PC-9 (cell line): ENCODE measurements at regions not wholly inside any gene's neighbourhood (a gene's known extent, or its start where the extent isn't known, plus 50 kb on each side); places are given as distances from the start of the nearest gene placed in this dataset.

Experiments
- BruUV-seq: library from RNA; stranded (reverse); fragments of 400-500 nt; replicated peaks from 2 replicates; lab custom pipeline; 2021; lab: Mats Ljungman, UMichigan
- CTCF ChIA-PET: fragments of 300-600 bp; sonication (Branson Sonifier 250); formaldehyde crosslinking; loops from one replicate; lab custom pipeline; 2022; ENCODE audit warnings: antibody characterized with exemption; lab: Charles Lee
- POLR2A ChIA-PET: fragments of 300-600 bp; sonication (Branson Sonifier 250); formaldehyde crosslinking; loops from one replicate; lab custom pipeline; 2022; ENCODE audit warnings: antibody characterized with exemption; ENCODE audit not compliant: unreplicated experiment; lab: Charles Lee
- DNase-seq, 2 experiments: peaks; one replicate each; pipeline versions ENCODE4 v3.0.0 to v3.0.0-alpha.2; 2015 to 2022; ENCODE audit warnings: mixed read lengths in 1 of 2
- H2AFZ ChIP-seq: fragments of 200-600 bp; sonication (generic); 2 replicates; pipeline ENCODE4 v1.8.1; 2017; ENCODE audit warnings: antibody characterized with exemption
- H3F3A ChIP-seq: fragments of 200-600 bp; sonication (generic); 2 replicates; pipeline ENCODE4 v1.8.1; 2017; ENCODE audit warnings: antibody characterized with exemption, mild to moderate bottlenecking, low read depth; ENCODE audit not compliant: insufficient read depth
- H3K27ac ChIP-seq: fragments of 200-600 bp; sonication (generic); 2 replicates; pipeline ENCODE4 v1.6.1; 2016; ENCODE audit warnings: mixed run types
- H3K27me3 ChIP-seq: fragments of 200-600 bp; sonication (generic); 2 replicates; pipeline ENCODE4 v1.6.1; 2016; ENCODE audit warnings: low read depth, mixed run types; ENCODE audit not compliant: insufficient read depth
- H3K36me3 ChIP-seq: fragments of 200-600 bp; sonication (generic); 2 replicates; pipeline ENCODE4 v1.6.1; 2016; ENCODE audit warnings: low read depth, mixed run types
- H3K4me1 ChIP-seq: fragments of 200-600 bp; sonication (generic); replicated peaks from 2 replicates; pipeline ENCODE4 v1.6.1; 2016; ENCODE audit warnings: mixed run types; ENCODE audit not compliant: insufficient read depth
- H3K4me2 ChIP-seq: fragments of 200-600 bp; sonication (generic); 2 replicates; pipeline ENCODE4 v1.6.1; 2017; ENCODE audit warnings: mixed run types
- H3K4me3 ChIP-seq: fragments of 200-600 bp; sonication (generic); 2 replicates; pipeline ENCODE4 v1.6.1; 2016; ENCODE audit warnings: mixed run types
- H3K79me2 ChIP-seq: fragments of 200-600 bp; sonication (generic); 2 replicates; pipeline ENCODE4 v1.6.1; 2017; ENCODE audit warnings: low read depth, mixed run types
- H3K9me2 ChIP-seq: fragments of 200-600 bp; sonication (generic); 2 replicates; pipeline ENCODE4 v1.8.1; 2017; ENCODE audit warnings: mild to moderate bottlenecking; ENCODE audit not compliant: insufficient read depth
- H3K9me3 ChIP-seq: fragments of 200-600 bp; sonication (generic); 2 replicates; pipeline ENCODE4 v1.8.1; 2016; ENCODE audit warnings: low read depth; ENCODE audit not compliant: insufficient read depth
- H4K20me1 ChIP-seq: fragments of 200-600 bp; sonication (generic); 2 replicates; pipeline ENCODE4 v1.8.1; 2017; ENCODE audit not compliant: insufficient read depth
- CTCF ChIP-seq: fragments of 200-600 bp; sonication (generic); conservative IDR thresholded peaks from 2 replicates; pipeline ENCODE4 v1.6.1; 2017; ENCODE audit warnings: mixed run types, antibody characterized with exemption, mild to moderate bottlenecking, moderate library complexity
- EZH2 ChIP-seq: fragments of 200-600 bp; sonication (generic); IDR thresholded peaks from 2 replicates; pipeline ENCODE4 v1.8.0; 2017; ENCODE audit warnings: antibody characterized with exemption, low read depth
- intact Hi-C: fragments of 100-400 bp; cut with micrococcal nuclease; formaldehyde crosslinking; loops from one replicate; pipeline ENCODE4 v1.10.0; 2022; ENCODE audit not compliant: unreplicated experiment

- intact Hi-C loops = no loop called here
- H3K36me3 ChIP-seq = no peaks in the 10 kb centered on the region
- no peaks in the 10 kb centered on the region for H3K27me3 ChIP-seq
- TF ChIP-seq EZH2 (no peak), CTCF (no peak)
- no peak for DNase-seq
- peaks cover 4% of the 10 kb centered on the region; the same call in 1 of the 2 replicates for H3K9me2 ChIP-seq
- no peaks in the 10 kb centered on the region for H3F3A ChIP-seq
- H3K4me2 ChIP-seq = no peak overlapping the region
- no TSS peak for BruUV-seq
- no peaks in the 10 kb centered on the region for H3K9me3 ChIP-seq
- H4K20me1 ChIP-seq = no peaks in the 10 kb centered on the region
- no peak overlapping the region for H3K4me3 ChIP-seq
- H2AFZ ChIP-seq = no peak overlapping the region
- ChIA-PET CTCF (no interaction called here), POLR2A (no interaction called here)
- no peaks in the 10 kb centered on the region for H3K79me2 ChIP-seq
- H3K4me1 ChIP-seq = no peaks in the 10 kb centered on the region
- no peak overlapping the region for H3K27ac ChIP-seq
Measured at GRCh38 chr16:64096689-64097088, 1025.2 kb downstream of the CDH11 start.

- POLR2A ChIA-PET = no interaction called here
- BruUV-seq = no TSS peak
- H3K27ac ChIP-seq = no peak overlapping the region
Measured at GRCh38 chr16:64094992-64095634, 1026.8 kb downstream of the CDH11 start.

GRCh38 chr16:64094181-64094965, 1027.5 kb downstream of the CDH11 start:
- H3K27ac ChIP-seq = no peak overlapping the region
- H3K9me3 ChIP-seq = no peaks in the 10 kb centered on the region
- no peak overlapping the region for H2AFZ ChIP-seq
- TF ChIP-seq EZH2 (no peak), CTCF (no peak)
- DNase-seq = no peak
- H3K27me3 ChIP-seq = no peaks in the 10 kb centered on the region
- POLR2A ChIA-PET = no interaction called here
- no peaks in the 10 kb centered on the region for H3K4me1 ChIP-seq
- H3K4me3 ChIP-seq = no peak overlapping the region
- no TSS peak for BruUV-seq
- H3F3A ChIP-seq = no peaks in the 10 kb centered on the region
- intact Hi-C loops = no loop called here
- no peaks in the 10 kb centered on the region for H3K36me3 ChIP-seq
- CTCF ChIA-PET = no interaction called here
- H3K4me2 ChIP-seq = no peak overlapping the region
- peaks cover 4% of the 10 kb centered on the region; the same call in 1 of the 2 replicates for H3K9me2 ChIP-seq
- H3K79me2 ChIP-seq = no peaks in the 10 kb centered on the region
- no peaks in the 10 kb centered on the region for H4K20me1 ChIP-seq

More at GRCh38 chr16:64094992-64095634, 1026.8 kb downstream of the CDH11 start:
- TF ChIP-seq CTCF (no peak), EZH2 (no peak)
- no peaks in the 10 kb centered on the region for H3K4me1 ChIP-seq
- H4K20me1 ChIP-seq = no peaks in the 10 kb centered on the region
- H3K27me3 ChIP-seq = no peaks in the 10 kb centered on the region
- no peaks in the 10 kb centered on the region for H3F3A ChIP-seq
- no peaks in the 10 kb centered on the region for H3K36me3 ChIP-seq
- DNase-seq = no peak
- H3K4me3 ChIP-seq = no peak overlapping the region
- peaks cover 4% of the 10 kb centered on the region; the same call in 1 of the 2 replicates for H3K9me2 ChIP-seq
- no peak overlapping the region for H2AFZ ChIP-seq
- intact Hi-C loops = no loop called here
- CTCF ChIA-PET = no interaction called here
- no peaks in the 10 kb centered on the region for H3K79me2 ChIP-seq
- H3K9me3 ChIP-seq = no peaks in the 10 kb centered on the region
- H3K4me2 ChIP-seq = no peak overlapping the region
